Right lobe of liver (tissue), 4 donors: ENCODE measurements at regions not wholly inside any gene's neighbourhood (a gene's known extent, or its start where the extent isn't known, plus 50 kb on each side); places are given as distances from the start of the nearest gene placed in this dataset.

Experiments used
- POLR2A ChIP-seq: fragments of 450-650 bp; IDR thresholded peaks from one replicate; pipeline ENCODE4 v1.6.1; 2017; ENCODE audit warnings: antibody characterized with exemption, mild to moderate bottlenecking
- TF ChIP-seq, protein P1 (sequence below), 4 donors: fragments of 200-600 bp in 3 of 4; fragments of 450-650 bp in 1 of 4; IDR thresholded peaks; one replicate each; pipeline versions ENCODE4 v1.5.1 to v1.8.0; 2016 to 2022; ENCODE audit warnings: antibody characterized with exemption in 4 of 4, mild to moderate bottlenecking in 2 of 4
- donor health status: DM: no; HTN: no; CAD: no.
- donor health status: DM: no; HTN: no; CAD: no.
- donor health status: DM: no; HTN: yes; CAD: no.

DNA sequence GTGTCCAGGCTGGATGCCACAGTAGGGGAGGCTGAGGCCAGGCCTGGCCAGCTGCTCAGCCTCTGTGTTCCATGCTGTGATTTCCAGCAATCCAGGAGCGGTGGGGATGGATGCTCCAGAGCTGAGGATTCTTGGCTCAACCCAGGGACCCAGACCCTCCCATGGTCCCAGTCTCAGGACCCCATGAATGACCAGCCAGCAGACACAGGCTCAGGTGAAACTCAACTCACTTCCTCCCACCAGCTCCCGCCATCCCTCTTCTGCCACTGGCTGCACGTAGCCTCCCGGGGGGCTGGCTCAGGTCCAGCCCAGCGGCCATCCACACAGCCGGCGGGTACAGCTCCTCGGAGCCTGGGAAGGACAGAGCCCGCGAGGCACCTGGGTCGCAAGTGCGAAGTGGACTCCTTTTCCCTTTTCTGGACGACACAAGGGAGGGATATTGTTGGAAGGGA, 54.5 kb upstream of the DACT2 start:
- TF ChIP-seq, protein P1, sequence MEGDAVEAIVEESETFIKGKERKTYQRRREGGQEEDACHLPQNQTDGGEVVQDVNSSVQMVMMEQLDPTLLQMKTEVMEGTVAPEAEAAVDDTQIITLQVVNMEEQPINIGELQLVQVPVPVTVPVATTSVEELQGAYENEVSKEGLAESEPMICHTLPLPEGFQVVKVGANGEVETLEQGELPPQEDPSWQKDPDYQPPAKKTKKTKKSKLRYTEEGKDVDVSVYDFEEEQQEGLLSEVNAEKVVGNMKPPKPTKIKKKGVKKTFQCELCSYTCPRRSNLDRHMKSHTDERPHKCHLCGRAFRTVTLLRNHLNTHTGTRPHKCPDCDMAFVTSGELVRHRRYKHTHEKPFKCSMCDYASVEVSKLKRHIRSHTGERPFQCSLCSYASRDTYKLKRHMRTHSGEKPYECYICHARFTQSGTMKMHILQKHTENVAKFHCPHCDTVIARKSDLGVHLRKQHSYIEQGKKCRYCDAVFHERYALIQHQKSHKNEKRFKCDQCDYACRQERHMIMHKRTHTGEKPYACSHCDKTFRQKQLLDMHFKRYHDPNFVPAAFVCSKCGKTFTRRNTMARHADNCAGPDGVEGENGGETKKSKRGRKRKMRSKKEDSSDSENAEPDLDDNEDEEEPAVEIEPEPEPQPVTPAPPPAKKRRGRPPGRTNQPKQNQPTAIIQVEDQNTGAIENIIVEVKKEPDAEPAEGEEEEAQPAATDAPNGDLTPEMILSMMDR (IDR thresholded peaks at IDR 0.05): no peak
- TF ChIP-seq POLR2A: no peak
